Activated naive CD8-positive, alpha-beta T cell (primary cell): ENCODE measurements at regions not wholly inside any gene's neighbourhood (a gene's known extent, or its start where the extent isn't known, plus 50 kb on each side); places are given as distances from the start of the nearest gene placed in this dataset.
"Not testable (repeated sequence)": the region's sequence is repeated elsewhere in the genome, so short reads cannot be mapped to it uniquely, and the experiment has no call there.

Source experiments
- H3K27ac Mint-ChIP-seq: one replicate; pipeline ENCODE4 v1.8.0; 2021; ENCODE audit warnings: mixed read lengths
- H3K27me3 Mint-ChIP-seq: one replicate; pipeline ENCODE4 v1.8.0; 2021; ENCODE audit warnings: mixed read lengths
- H3K36me3 Mint-ChIP-seq: one replicate; pipeline ENCODE4 v1.8.0; 2021; ENCODE audit warnings: mixed read lengths
- H3K4me1 Mint-ChIP-seq: one replicate; pipeline ENCODE4 v1.8.0; 2021; ENCODE audit warnings: low read depth, mixed read lengths
- H3K4me3 Mint-ChIP-seq: one replicate; pipeline ENCODE4 v1.8.0; 2021; ENCODE audit warnings: mild to moderate bottlenecking, mixed read lengths
- H3K9me3 Mint-ChIP-seq: one replicate; pipeline ENCODE4 v1.8.0; 2021; ENCODE audit warnings: low read depth, mixed read lengths

- H3K27me3 Mint-ChIP-seq, result no peaks in the 10 kb centered on the region
- H3K9me3 Mint-ChIP-seq, result peaks cover 10% of the 10 kb centered on the region
- H3K27ac Mint-ChIP-seq, result no peak overlapping the region
- H3K36me3 Mint-ChIP-seq, result peaks cover 10% of the 10 kb centered on the region
- no peaks in the 10 kb centered on the region for H3K4me1 Mint-ChIP-seq
- no peak overlapping the region for H3K4me3 Mint-ChIP-seq
These were observed 410.6 kb downstream of the ZFHX3 start for GRCh38 chr16:72637306-72637705.

- no peak overlapping the region for H3K27ac Mint-ChIP-seq
- H3K9me3 Mint-ChIP-seq, result peaks cover 10% of the 10 kb centered on the region
- peaks cover 10% of the 10 kb centered on the region for H3K36me3 Mint-ChIP-seq
- H3K27me3 Mint-ChIP-seq, result no peaks in the 10 kb centered on the region
- H3K4me3 Mint-ChIP-seq, result no peak overlapping the region
- no peaks in the 10 kb centered on the region for H3K4me1 Mint-ChIP-seq
These were observed 412.2 kb downstream of the ZFHX3 start for GRCh38 chr16:72635694-72636093.

DNA sequence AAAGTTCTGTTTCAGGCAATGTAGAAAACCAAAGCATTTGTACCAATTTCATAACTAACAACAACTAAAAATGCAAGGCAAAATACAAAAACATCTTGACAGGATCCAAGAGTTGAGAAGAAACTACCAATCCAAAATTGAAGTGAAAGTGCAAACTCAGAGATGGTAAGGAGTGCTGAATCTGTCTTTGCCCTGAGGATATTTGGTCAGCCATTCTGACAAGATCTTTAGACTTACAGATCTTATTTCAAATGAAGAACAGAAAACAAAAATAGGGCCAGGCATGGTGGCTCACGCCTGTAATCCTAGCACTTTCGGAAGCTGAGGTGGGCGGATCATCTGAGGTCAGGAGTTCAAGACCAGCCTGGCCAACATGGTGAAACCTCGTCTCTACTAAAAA, 412.8 kb downstream of the ZFHX3 start:
- peaks cover 10% of the 10 kb centered on the region for H3K9me3 Mint-ChIP-seq
- no peaks in the 10 kb centered on the region for H3K4me1 Mint-ChIP-seq
- H3K4me3 Mint-ChIP-seq, result no peak overlapping the region
- H3K27me3 Mint-ChIP-seq, result no peaks in the 10 kb centered on the region
- H3K27ac Mint-ChIP-seq, result no peak overlapping the region
- H3K36me3 Mint-ChIP-seq, result peaks cover 10% of the 10 kb centered on the region

DNA sequence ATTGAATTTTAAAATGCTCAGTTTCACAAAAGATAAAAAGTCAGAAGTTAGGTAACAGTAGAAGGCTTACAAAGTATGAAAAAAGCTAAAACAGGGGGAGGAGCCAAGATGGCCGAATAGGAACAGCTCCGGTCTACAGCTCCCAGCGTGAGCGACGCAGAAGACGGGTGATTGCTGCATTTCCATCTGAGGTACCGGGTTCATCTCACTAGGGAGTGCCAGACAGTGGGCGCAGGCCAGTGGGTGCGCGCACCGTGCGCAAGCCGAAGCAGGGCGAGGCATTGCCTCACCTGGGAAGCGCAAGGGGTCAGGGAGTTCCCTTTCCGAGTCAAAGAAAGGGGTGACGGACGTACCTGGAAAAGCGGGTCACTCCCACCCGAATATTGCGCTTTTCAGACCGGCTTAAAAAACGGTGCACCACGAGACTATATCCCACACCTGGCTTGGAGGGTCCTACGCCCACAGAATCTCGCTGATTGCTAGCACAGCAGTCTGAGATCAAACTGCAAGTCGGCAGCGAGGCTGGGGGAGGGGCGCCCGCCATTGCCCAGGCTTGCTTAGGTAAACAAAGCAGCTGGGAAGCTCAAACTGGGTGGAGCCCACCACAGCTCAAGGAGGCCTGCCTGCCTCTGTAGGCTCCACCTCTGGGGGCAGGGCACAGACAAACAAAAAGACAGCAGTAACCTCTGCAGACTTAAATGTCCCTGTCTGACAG, 420.6 kb downstream of the ZFHX3 start:
- peak overlapping the region; percentile 61 for H3K4me3 Mint-ChIP-seq

DNA sequence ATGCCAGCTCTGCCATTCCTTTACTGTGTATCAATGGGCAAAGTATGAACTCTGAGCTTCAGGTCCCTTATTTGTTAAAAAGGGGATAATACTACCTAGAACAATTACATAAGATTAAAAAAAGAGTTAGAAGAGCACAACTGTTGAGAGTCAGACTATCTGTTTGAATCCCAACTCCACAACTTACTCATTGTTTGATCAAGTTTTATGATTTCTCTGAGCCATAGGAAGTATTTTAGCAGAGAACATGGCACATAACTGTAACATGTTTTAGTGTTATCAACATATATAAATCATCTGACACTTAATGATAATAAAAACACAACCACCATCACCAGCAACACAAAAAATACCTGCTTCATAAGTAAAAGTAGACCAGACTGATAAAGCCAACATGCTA, 421.3 kb downstream of the ZFHX3 start:
- Mint-ChIP-seq H3K27ac (no peak overlapping the region), H3K4me1 (no peaks in the 10 kb centered on the region), H3K9me3 (peaks cover 5% of the 10 kb centered on the region), H3K36me3 (peaks cover under 1% of the 10 kb centered on the region), H3K27me3 (no peaks in the 10 kb centered on the region), H3K4me3 (peak overlapping the region; percentile 61)

More for the DNA sequence above, 420.6 kb downstream of the ZFHX3 start:
- H3K27me3 Mint-ChIP-seq, H3K9me3 Mint-ChIP-seq, H3K4me1 Mint-ChIP-seq, H3K36me3 Mint-ChIP-seq: not testable (repeated sequence)
- peak overlapping the region; percentile 51 for H3K27ac Mint-ChIP-seq

DNA sequence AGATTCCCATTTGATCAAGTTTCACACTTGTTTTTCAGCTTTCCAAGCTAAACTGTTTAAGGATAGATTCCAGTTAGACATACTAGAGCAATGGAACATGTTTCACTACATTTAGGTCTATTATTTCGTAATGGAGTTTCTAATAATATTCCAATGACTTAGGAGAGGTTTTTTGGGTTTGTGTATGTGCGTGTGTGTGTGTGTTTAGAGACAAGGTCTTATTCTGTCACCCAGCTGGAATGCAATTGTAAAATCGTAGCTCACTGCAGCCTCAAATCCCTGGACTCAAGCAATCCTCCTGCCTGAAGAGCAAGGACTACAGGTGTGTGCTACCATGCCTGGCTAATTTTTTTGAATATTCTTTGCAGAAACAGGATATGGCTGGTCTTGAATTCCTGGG, 426.3 kb downstream of the ZFHX3 start:
- peaks cover under 1% of the 10 kb centered on the region for H3K9me3 Mint-ChIP-seq
- no peak overlapping the region for H3K27ac Mint-ChIP-seq
- H3K36me3 Mint-ChIP-seq, result peaks cover 2% of the 10 kb centered on the region
- H3K4me3 Mint-ChIP-seq, result no peak overlapping the region
- no peaks in the 10 kb centered on the region for H3K27me3 Mint-ChIP-seq
- no peaks in the 10 kb centered on the region for H3K4me1 Mint-ChIP-seq

DNA sequence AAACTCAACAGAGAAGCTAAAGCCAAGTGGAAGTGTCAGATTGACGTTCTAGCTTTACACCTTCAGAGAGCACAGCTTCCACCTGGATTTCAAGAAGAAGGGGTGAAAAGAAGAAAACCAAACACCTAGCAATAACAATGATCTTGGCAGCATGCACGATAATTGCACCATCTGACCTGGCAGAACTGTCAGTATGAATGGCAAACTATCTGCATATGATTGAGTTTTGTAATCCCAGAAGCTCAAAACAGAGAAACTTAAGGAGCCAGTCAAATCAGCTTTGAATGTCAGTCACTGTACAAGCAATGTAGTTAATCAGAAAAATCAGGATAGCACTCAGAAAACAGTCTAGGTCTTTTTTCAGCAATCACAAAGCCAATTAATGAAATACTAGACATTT, 427.1 kb downstream of the ZFHX3 start:
- no peak overlapping the region for H3K27ac Mint-ChIP-seq

GRCh38 chr16:72620348-72620747, 427.6 kb downstream of the ZFHX3 start:
- Mint-ChIP-seq H3K27me3 (no peaks in the 10 kb centered on the region), H3K27ac (no peak overlapping the region), H3K4me3 (no peak overlapping the region), H3K4me1 (no peaks in the 10 kb centered on the region), H3K9me3 (no peaks in the 10 kb centered on the region), H3K36me3 (peaks cover 6% of the 10 kb centered on the region)

More for the DNA sequence above, 427.1 kb downstream of the ZFHX3 start:
- Mint-ChIP-seq H3K4me3 (no peak overlapping the region), H3K36me3 (peaks cover 2% of the 10 kb centered on the region), H3K9me3 (no peaks in the 10 kb centered on the region), H3K4me1 (no peaks in the 10 kb centered on the region), H3K27me3 (no peaks in the 10 kb centered on the region)

DNA sequence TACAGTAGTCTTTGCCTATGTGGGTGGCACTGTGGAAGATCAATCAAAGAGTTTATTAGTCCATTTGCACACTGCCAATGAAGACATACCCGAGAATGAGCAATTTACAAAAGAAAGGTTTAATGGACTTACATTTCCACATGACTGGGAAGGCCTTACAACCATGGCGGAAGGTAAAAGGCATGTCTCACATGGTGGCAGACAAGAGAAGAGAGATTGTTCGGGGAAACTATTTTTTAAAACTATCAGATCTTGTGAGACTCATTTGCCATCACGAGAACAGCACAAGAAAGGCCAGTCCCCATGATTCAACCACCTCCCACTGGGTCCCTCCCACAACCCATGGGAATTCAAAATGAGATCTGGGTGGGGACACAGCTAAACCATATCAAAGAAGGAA, 432.1 kb downstream of the ZFHX3 start:
- Mint-ChIP-seq H3K4me3 (no peak overlapping the region), H3K9me3 (no peaks in the 10 kb centered on the region), H3K36me3 (peaks cover 4% of the 10 kb centered on the region), H3K27ac (no peak overlapping the region), H3K4me1 (no peaks in the 10 kb centered on the region), H3K27me3 (no peaks in the 10 kb centered on the region)

DNA sequence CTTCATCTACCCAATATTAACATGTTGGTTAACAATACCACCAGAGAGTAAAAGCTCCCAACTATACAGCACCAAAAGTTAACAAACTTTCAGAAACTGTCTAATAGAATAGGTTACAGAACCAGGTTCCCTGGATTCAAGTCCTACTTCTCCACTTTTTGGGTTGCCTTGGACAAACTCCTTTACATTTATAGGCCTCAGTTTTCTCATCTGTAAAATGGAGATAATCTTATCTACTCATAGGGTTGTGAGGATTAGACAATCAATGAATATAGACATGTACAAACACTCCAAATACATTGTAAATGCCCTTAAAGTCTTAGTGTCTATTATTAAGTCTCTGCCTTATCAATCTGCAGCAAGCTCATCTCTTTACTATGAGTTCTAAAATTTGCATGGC, 435.2 kb downstream of the ZFHX3 start:
- H3K9me3 Mint-ChIP-seq, result no peaks in the 10 kb centered on the region

DNA sequence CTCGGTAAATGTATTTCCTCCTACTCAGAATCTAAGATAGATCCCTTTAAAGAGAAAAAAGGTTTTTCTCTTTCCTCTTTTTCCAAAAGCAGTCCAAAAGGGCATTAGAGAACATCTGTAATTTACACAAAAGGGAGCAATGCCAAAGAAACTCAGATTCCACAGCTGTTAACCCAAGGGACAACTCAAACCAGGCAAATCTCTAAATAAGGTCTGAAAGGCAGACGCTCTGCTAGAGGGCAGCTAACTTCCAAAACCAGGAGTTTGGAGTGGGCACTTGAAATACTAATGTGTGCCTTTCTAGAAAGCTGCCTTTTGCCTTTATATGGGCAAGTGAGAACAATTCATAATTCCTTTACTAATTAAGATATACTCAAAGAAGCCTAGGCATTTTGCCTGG, 435.7 kb downstream of the ZFHX3 start:
- Mint-ChIP-seq H3K9me3 (no peaks in the 10 kb centered on the region), H3K27me3 (no peaks in the 10 kb centered on the region), H3K4me3 (no peak overlapping the region), H3K36me3 (peaks cover 4% of the 10 kb centered on the region), H3K27ac (no peak overlapping the region), H3K4me1 (no peaks in the 10 kb centered on the region)

More for the DNA sequence above, 435.2 kb downstream of the ZFHX3 start:
- Mint-ChIP-seq H3K36me3 (peaks cover 4% of the 10 kb centered on the region), H3K4me1 (no peaks in the 10 kb centered on the region), H3K27ac (no peak overlapping the region), H3K27me3 (no peaks in the 10 kb centered on the region), H3K4me3 (no peak overlapping the region)

DNA sequence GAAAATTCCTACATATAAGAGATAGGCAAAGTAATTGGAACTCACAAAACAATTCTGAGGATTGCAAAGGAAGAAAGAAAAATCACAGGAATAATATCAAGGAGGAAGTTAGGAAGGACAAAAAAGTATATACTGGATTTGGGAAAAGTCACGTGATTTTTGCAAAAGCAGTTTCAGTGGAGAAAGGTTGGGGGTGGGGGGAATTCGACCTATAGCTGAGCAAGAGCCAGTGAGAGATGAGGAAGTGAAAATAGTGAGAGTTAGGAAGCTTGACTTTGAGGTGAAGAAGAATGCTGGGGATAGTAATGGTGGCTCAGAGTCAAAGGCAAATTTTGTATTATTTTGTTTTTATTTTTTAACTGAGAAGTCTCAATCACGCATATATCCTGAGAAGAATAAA, 438.0 kb upstream of the PMFBP1 start:
- H3K27ac Mint-ChIP-seq, result no peak overlapping the region
- H3K4me1 Mint-ChIP-seq, result no peaks in the 10 kb centered on the region
- H3K36me3 Mint-ChIP-seq, result no peaks in the 10 kb centered on the region
- H3K27me3 Mint-ChIP-seq, result no peaks in the 10 kb centered on the region
- no peaks in the 10 kb centered on the region for H3K9me3 Mint-ChIP-seq
- no peak overlapping the region for H3K4me3 Mint-ChIP-seq

DNA sequence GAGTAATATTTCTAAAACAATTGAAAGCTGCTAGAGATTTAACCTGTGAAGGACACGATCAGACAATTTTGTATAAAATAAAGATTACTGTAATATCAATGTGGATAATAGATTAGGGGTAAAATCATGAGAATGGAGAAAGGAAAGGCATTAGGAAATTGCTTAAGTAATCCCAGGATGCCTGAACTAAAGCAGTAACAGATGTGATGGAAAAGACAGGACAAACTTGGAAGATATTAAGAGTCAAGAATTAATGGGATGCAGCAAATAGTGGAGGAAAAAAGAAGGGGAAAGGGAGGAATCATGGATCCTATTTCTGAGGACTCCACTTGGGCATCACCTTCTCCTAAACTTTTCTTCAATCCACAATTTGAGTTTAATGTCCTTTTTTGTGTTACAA, 437.1 kb upstream of the PMFBP1 start:
- Mint-ChIP-seq H3K36me3 (no peaks in the 10 kb centered on the region), H3K4me1 (no peaks in the 10 kb centered on the region), H3K27me3 (no peaks in the 10 kb centered on the region), H3K27ac (no peak overlapping the region), H3K9me3 (no peaks in the 10 kb centered on the region), H3K4me3 (no peak overlapping the region)

DNA sequence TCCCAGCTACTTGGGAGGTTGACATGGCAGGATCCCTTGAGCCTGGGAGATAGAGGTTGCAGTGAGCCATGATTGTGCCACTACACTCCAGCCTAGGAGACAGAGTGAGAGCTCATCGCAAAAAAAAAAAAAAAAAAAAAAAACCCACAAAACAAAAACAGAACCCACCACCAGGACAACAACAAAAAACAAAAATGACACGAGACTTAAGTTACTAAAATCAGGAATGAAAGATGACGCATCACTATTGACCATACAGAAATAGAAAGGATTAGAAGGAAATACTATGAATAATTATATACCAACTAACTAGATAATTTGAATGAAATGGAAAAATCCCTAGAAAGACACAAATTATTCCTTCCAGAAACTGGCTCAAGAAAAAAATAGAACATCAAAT, 432.4 kb upstream of the PMFBP1 start:
- Mint-ChIP-seq H3K27ac (no peak overlapping the region), H3K4me1 (no peaks in the 10 kb centered on the region), H3K36me3 (peaks cover 9% of the 10 kb centered on the region), H3K4me3 (no peak overlapping the region), H3K9me3 (no peaks in the 10 kb centered on the region), H3K27me3 (no peaks in the 10 kb centered on the region)

- Mint-ChIP-seq H3K4me3 (no peak overlapping the region), H3K9me3 (no peaks in the 10 kb centered on the region), H3K27ac (no peak overlapping the region), H3K36me3 (peaks cover 13% of the 10 kb centered on the region), H3K27me3 (no peaks in the 10 kb centered on the region), H3K4me1 (no peaks in the 10 kb centered on the region)
These were observed 430.5 kb upstream of the PMFBP1 start for GRCh38 chr16:72602499-72602898.

GRCh38 chr16:72598696-72599095, 426.7 kb upstream of the PMFBP1 start:
- H3K27ac Mint-ChIP-seq, result no peak overlapping the region

More at GRCh38 chr16:72598696-72599095, 426.7 kb upstream of the PMFBP1 start:
- H3K36me3 Mint-ChIP-seq, result peaks cover 13% of the 10 kb centered on the region
- H3K27me3 Mint-ChIP-seq, result no peaks in the 10 kb centered on the region
- no peak overlapping the region for H3K4me3 Mint-ChIP-seq
- H3K4me1 Mint-ChIP-seq, result no peaks in the 10 kb centered on the region
- no peaks in the 10 kb centered on the region for H3K9me3 Mint-ChIP-seq
